ENCODE measurements at regions not wholly inside any gene's neighbourhood (a gene's known extent, or its start where the extent isn't known, plus 50 kb on each side); places are given as distances from the start of the nearest gene placed in this dataset.

DNA sequence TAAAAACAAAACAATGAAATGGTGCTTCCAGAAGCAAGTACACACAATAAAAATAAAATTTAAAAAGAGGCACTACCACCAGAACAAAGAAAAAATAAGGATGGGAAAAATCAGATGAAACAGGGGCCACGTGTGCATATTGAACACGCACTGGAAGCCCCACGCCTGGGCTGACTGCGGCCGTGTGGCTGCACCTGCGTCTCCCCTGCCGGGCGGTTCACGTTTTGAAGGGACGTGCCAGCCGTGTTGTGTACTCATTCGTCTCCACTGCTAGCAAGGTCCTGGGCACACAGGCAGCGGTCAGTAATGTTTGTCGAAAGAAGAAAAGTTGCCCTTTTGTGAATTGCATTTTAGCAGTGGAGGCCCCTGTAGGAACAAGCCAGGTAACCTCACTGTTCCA, 255.9 kb upstream of the RNF32 start:
- no peak for DNase-seq (ENCODE audit: extremely low spot score)
- no peak for TF ChIP-seq LEF1 (IDR thresholded peaks at IDR 0.05; ENCODE audit: borderline replicate concordance)
- TF ChIP-seq ZNF384 (IDR thresholded peaks at IDR 0.05) = no peak
- no peak for TF ChIP-seq TARDBP (IDR thresholded peaks at IDR 0.05)
- no peak for TF ChIP-seq NFRKB (IDR thresholded peaks at IDR 0.05)
- TF ChIP-seq ELF4 (IDR thresholded peaks at IDR 0.05) = no peak
- TF ChIP-seq FOXM1 (IDR thresholded peaks at IDR 0.05; ENCODE audit: borderline replicate concordance) = no peak
- TF ChIP-seq BHLHE40 (IDR thresholded peaks at IDR 0.05; ENCODE audit: borderline replicate concordance) = no peak
- TF ChIP-seq SP1 (IDR thresholded peaks at IDR 0.05) = no peak
- TF ChIP-seq L3MBTL2 (conservative IDR thresholded peaks at IDR 0.05) = no peak
- no peak for TF ChIP-seq FOXA1 (IDR thresholded peaks at IDR 0.05)
- no peak for TF ChIP-seq FOXK2 (IDR thresholded peaks at IDR 0.05)
- TF ChIP-seq HDGF (IDR thresholded peaks at IDR 0.05; ENCODE audit: borderline replicate concordance) = no peak
- TF ChIP-seq ARNT (IDR thresholded peaks at IDR 0.05) = no peak
- no peak for TF ChIP-seq CTBP1 (IDR thresholded peaks at IDR 0.05; ENCODE audit: borderline replicate concordance)
- POLR2A ChIA-PET = no interaction called here
- CTCF ChIA-PET = no interaction called here

DNA sequence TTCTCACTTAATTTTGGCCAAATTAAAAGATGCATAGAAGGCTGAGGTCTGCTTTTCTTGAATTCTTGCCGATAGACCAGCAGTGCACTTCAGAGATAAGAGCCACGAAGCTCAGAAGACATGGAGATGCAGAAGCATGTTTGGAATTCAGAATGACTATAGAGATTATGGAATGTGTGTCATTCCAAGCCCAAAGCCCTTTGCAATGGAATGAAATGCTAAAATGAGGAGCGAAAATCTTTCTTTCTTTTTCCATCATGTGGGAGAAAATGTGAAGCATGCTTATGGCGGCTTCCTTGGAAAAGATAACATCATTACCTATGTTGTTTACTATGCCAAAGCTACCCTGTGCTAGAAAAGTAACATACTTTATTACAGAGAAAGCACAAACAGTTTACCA, 257.0 kb upstream of the RNF32 start:
- no peak for DNase-seq (ENCODE audit: extremely low spot score)
- CTCF ChIA-PET = no interaction called here

DNA sequence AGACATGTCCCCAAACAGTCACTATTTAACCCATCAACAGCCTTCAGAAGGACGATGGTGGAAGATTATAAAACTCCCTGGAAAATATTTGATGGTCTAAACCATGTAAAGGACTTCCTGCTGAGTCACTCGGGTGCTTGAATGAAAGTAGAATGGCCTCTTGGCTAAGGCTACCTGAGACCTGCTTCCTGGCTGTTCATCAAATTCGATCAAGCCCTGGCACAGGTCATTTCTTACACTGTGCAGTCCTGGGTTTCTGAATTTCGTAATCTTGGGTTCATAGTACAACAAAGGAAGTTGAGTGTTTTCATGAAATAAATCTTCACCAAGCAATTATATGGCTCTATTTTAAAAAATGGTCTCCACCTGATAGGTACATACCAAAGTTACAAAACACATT, 260.3 kb upstream of the RNF32 start:
- DNase-seq (ENCODE audit: extremely low spot score) = no peak
- POLR2A ChIA-PET = no interaction called here
- no peak for TF ChIP-seq L3MBTL2 (conservative IDR thresholded peaks at IDR 0.05)
- TF ChIP-seq FOXA1 (IDR thresholded peaks at IDR 0.05) = no peak
- TF ChIP-seq NFRKB (IDR thresholded peaks at IDR 0.05) = no peak
- TF ChIP-seq TARDBP (IDR thresholded peaks at IDR 0.05) = no peak
- no peak for TF ChIP-seq BHLHE40 (IDR thresholded peaks at IDR 0.05; ENCODE audit: borderline replicate concordance)
- no peak for TF ChIP-seq SP1 (IDR thresholded peaks at IDR 0.05)
- no peak for TF ChIP-seq FOXK2 (IDR thresholded peaks at IDR 0.05)
- TF ChIP-seq FOXM1 (IDR thresholded peaks at IDR 0.05; ENCODE audit: borderline replicate concordance) = no peak
- no peak for TF ChIP-seq ZNF384 (IDR thresholded peaks at IDR 0.05)
- TF ChIP-seq ELF4 (IDR thresholded peaks at IDR 0.05) = no peak
- TF ChIP-seq LEF1 (IDR thresholded peaks at IDR 0.05; ENCODE audit: borderline replicate concordance) = no peak
- no peak for TF ChIP-seq HDGF (IDR thresholded peaks at IDR 0.05; ENCODE audit: borderline replicate concordance)
- CTCF ChIA-PET = no interaction called here

More for the DNA sequence above, 257.0 kb upstream of the RNF32 start:
- TF ChIP-seq ZNF384 (IDR thresholded peaks at IDR 0.05) = no peak
- no peak for TF ChIP-seq L3MBTL2 (conservative IDR thresholded peaks at IDR 0.05)
- no peak for TF ChIP-seq LEF1 (IDR thresholded peaks at IDR 0.05; ENCODE audit: borderline replicate concordance)
- TF ChIP-seq FOXA1 (IDR thresholded peaks at IDR 0.05) = no peak
- no peak for TF ChIP-seq SUZ12 (IDR thresholded peaks at IDR 0.05)
- no peak for TF ChIP-seq NFRKB (IDR thresholded peaks at IDR 0.05)
- TF ChIP-seq ELF4 (IDR thresholded peaks at IDR 0.05) = no peak
- TF ChIP-seq SP1 (IDR thresholded peaks at IDR 0.05) = no peak
- TF ChIP-seq ARNT (IDR thresholded peaks at IDR 0.05) = no peak
- no peak for TF ChIP-seq BHLHE40 (IDR thresholded peaks at IDR 0.05; ENCODE audit: borderline replicate concordance)
- no peak for TF ChIP-seq HDGF (IDR thresholded peaks at IDR 0.05; ENCODE audit: borderline replicate concordance)
- no peak for TF ChIP-seq FOXK2 (IDR thresholded peaks at IDR 0.05)
- TF ChIP-seq CTBP1 (IDR thresholded peaks at IDR 0.05; ENCODE audit: borderline replicate concordance) = no peak
- no peak for TF ChIP-seq TARDBP (IDR thresholded peaks at IDR 0.05)
- TF ChIP-seq, protein P1, sequence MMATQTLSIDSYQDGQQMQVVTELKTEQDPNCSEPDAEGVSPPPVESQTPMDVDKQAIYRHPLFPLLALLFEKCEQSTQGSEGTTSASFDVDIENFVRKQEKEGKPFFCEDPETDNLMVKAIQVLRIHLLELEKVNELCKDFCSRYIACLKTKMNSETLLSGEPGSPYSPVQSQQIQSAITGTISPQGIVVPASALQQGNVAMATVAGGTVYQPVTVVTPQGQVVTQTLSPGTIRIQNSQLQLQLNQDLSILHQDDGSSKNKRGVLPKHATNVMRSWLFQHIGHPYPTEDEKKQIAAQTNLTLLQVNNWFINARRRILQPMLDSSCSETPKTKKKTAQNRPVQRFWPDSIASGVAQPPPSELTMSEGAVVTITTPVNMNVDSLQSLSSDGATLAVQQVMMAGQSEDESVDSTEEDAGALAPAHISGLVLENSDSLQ (IDR thresholded peaks at IDR 0.05) = no peak
- no peak for TF ChIP-seq FOXM1 (IDR thresholded peaks at IDR 0.05; ENCODE audit: borderline replicate concordance)
- POLR2A ChIA-PET = no interaction called here

DNA sequence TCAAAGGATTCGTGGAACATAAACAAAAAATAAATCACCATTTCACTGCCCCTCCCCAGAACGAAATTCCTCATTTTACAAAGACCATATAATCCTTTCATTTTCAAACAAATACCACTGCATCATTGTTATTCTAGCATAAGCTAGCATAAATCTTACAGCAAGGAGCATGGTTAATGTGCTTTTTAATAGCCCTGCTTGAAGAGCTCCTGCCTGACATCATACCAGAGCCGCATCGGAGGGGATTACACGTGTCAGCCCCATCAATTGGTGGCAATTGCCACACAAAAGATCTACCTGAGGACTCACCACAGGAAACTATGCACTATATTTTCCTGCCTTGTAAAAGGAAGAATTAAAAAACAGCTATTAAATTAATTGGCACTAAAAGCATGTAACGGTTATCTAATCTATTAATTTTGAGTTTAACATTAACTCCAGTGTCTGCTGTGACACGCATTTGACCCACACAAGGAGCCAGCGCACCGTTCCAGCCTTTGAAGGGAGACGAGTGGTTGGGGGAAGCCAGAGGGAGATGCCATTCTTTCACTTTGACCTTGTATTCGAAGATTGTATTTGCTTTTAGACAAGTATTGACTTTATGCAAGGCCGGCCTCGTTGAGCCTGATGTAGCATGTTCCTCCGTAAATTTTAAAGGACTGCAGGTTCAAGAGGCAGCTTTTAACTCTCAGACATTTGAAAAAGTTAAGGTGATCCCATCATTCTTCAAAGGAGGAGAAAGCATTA, 261.1 kb upstream of the RNF32 start:
- ChIA-PET CTCF (no interaction called here), POLR2A (no interaction called here)
- TF ChIP-seq CTBP1 (IDR thresholded peaks at IDR 0.05; ENCODE audit: borderline replicate concordance) (peak; percentile 61; the same call in 1 of the 2 replicates), ZNF384 (IDR thresholded peaks at IDR 0.05) (no peak)
- TF ChIP-seq, protein P1 (IDR thresholded peaks at IDR 0.05) = peak; percentile 74
- DNase-seq (ENCODE audit: extremely low spot score) = no peak

DNA sequence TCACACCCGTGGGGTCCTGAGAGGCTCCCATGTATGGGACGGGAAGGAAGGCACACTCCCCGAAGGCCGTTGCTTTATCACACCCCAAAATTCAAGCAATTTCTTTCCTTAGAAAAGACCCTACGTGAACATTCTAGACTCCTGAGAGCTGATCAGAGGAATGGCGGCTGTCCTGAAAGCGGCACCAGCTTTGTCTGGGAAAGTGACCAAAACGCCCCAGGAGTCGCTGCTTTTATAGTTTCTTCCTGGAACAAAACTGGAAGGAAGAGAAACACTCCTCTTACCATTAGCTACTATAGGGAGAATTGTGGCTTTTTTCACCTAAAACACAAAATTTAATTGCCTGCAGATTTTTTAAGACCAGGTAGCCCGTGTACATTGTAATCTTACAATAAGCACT, 261.8 kb upstream of the RNF32 start:
- TF ChIP-seq FOXM1 (IDR thresholded peaks at IDR 0.05; ENCODE audit: borderline replicate concordance) (no peak), TARDBP (IDR thresholded peaks at IDR 0.05) (no peak), NFRKB (IDR thresholded peaks at IDR 0.05) (no peak)
- TF ChIP-seq, protein P1 (IDR thresholded peaks at IDR 0.05) = no peak
- DNase-seq (ENCODE audit: extremely low spot score) = no peak
- CTCF ChIA-PET = no interaction called here
- POLR2A ChIA-PET = no interaction called here

DNA sequence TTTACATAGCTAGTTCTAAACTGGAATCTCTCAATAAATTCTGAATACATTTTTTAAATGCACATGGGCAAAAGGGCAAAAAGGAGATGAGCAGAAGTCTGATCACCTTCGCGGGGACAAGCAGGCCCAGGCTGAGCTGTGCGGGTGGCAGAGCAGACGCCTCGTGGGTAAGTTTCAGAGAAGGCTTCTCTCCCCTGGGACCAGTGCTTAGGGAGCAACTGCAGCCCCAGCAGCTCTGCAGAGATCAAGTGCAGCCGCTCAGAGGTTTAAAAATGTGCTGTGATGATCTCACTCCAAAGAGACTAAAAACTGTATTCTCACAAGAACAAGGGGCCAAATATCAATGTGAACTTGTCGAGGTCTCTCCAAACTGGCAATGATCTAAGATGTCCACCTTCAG, 264.3 kb upstream of the RNF32 start:
- no peak for DNase-seq (ENCODE audit: extremely low spot score)
- ChIA-PET POLR2A (no interaction called here), CTCF (no interaction called here)
- TF ChIP-seq BHLHE40 (IDR thresholded peaks at IDR 0.05; ENCODE audit: borderline replicate concordance) (no peak), FOXK2 (IDR thresholded peaks at IDR 0.05) (no peak), FOXA1 (IDR thresholded peaks at IDR 0.05) (no peak), L3MBTL2 (conservative IDR thresholded peaks at IDR 0.05) (no peak), TARDBP (IDR thresholded peaks at IDR 0.05) (no peak), NFRKB (IDR thresholded peaks at IDR 0.05) (no peak), ZNF384 (IDR thresholded peaks at IDR 0.05) (no peak), HDGF (IDR thresholded peaks at IDR 0.05; ENCODE audit: borderline replicate concordance) (no peak), ARNT (IDR thresholded peaks at IDR 0.05) (no peak), FOXM1 (IDR thresholded peaks at IDR 0.05; ENCODE audit: borderline replicate concordance) (no peak), LEF1 (IDR thresholded peaks at IDR 0.05; ENCODE audit: borderline replicate concordance) (no peak), ELF4 (IDR thresholded peaks at IDR 0.05) (no peak), CTBP1 (IDR thresholded peaks at IDR 0.05; ENCODE audit: borderline replicate concordance) (no peak)
